Prostate gland (tissue), 2 donors: ENCODE measurements at regions not wholly inside any gene's neighbourhood (a gene's known extent, or its start where the extent isn't known, plus 50 kb on each side); places are given as distances from the start of the nearest gene placed in this dataset.

Experiments used
- POLR2A ChIP-seq: fragments of 450-650 bp; IDR thresholded peaks from one replicate; pipeline ENCODE4 v1.6.1; 2016; ENCODE audit warnings: antibody characterized with exemption, mild to moderate bottlenecking
- POLR2AphosphoS5 ChIP-seq: sonication (generic); formaldehyde crosslinking; IDR thresholded peaks from one replicate; pipeline ENCODE4 v1.6.1; 2017; ENCODE audit warnings: antibody characterized with exemption
- TF ChIP-seq, protein P1 (sequence below), 4 experiments: fragments of 200-600 bp in 2 of 4; fragments of 450-650 bp in 2 of 4; sonication (generic) in 2 of 4; IDR thresholded peaks; 1 replicate in 3 of 4; 2 replicates in 1 of 4; pipeline ENCODE4 v1.5.1; 2016 to 2019; ENCODE audit warnings: antibody characterized with exemption in 4 of 4, mild to moderate bottlenecking in 2 of 4, moderate library complexity in 2 of 4

DNA sequence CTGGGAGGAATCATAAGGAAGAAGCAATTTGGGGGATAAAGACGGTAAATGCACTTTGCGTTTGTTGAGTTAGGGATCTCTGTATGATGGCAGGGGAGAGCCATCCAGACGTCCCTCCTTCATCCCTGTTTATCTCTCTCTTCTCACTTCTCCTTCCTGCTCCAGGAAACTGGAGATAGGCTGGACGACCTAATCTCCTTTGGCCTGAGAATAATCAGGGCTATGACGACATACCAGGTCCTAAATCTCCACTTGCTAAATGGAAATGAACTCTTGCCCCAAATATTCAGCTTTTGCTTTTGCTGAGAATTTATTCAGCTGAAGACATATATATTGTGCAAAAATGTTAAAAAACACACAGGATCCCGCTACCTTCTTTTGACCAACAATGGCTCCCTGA is 182.9 kb upstream of the INHBA start:
- TF ChIP-seq, protein P1, sequence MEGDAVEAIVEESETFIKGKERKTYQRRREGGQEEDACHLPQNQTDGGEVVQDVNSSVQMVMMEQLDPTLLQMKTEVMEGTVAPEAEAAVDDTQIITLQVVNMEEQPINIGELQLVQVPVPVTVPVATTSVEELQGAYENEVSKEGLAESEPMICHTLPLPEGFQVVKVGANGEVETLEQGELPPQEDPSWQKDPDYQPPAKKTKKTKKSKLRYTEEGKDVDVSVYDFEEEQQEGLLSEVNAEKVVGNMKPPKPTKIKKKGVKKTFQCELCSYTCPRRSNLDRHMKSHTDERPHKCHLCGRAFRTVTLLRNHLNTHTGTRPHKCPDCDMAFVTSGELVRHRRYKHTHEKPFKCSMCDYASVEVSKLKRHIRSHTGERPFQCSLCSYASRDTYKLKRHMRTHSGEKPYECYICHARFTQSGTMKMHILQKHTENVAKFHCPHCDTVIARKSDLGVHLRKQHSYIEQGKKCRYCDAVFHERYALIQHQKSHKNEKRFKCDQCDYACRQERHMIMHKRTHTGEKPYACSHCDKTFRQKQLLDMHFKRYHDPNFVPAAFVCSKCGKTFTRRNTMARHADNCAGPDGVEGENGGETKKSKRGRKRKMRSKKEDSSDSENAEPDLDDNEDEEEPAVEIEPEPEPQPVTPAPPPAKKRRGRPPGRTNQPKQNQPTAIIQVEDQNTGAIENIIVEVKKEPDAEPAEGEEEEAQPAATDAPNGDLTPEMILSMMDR (IDR thresholded peaks at IDR 0.05), result no peak
- TF ChIP-seq POLR2A (no peak), POLR2AphosphoS5 (no peak)
